GM12892 (cell line): ENCODE measurements at regions not wholly inside any gene's neighbourhood (a gene's known extent, or its start where the extent isn't known, plus 50 kb on each side); places are given as distances from the start of the nearest gene placed in this dataset.

Experiments used
- DNase-seq: peaks from one replicate; pipeline ENCODE4 v3.0.0; 2011; ENCODE audit not compliant: insufficient read length
- FAIRE-seq: peaks from 2 replicates; lab custom pipeline; 2011; peaks lifted over from hg19 to GRCh38; lab: Jason Lieb, UNC
- POLR2A ChIP-seq: IDR thresholded peaks from 2 replicates; pipeline ENCODE4 v1.6.1; 2011; ENCODE audit warnings: low read depth, low read length, control low read depth
- POLR2AphosphoS5 ChIP-seq: IDR thresholded peaks from 2 replicates; pipeline ENCODE4 v1.6.1; 2011; ENCODE audit warnings: low read depth, low read length, control low read depth
- TAF1 ChIP-seq: IDR thresholded peaks from 2 replicates; pipeline ENCODE4 v1.6.1; 2011; ENCODE audit warnings: low read depth, mild to moderate bottlenecking, control low read depth, low read length, borderline replicate concordance

DNA sequence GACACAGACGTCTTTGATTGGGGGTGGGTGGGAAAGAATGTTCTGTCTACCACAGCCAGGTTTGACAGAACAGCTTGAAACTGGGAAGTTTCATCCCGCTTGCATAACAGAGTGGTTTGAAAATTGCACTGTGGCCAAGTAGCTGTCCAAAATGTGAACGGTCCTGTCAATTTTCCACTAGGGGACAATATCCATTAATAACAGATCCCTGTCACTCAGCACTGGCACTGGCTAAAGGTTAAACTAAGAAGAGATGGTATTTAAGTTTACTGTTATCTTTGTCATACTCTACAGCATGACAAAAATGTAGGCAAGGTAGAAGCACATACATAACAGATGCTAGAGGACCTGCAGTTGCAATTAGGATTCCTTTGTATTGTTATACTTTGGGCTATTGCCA, 55.6 kb upstream of the ACMSD start:
- DNase-seq (no peak), FAIRE-seq (peak; percentile 24)

DNA sequence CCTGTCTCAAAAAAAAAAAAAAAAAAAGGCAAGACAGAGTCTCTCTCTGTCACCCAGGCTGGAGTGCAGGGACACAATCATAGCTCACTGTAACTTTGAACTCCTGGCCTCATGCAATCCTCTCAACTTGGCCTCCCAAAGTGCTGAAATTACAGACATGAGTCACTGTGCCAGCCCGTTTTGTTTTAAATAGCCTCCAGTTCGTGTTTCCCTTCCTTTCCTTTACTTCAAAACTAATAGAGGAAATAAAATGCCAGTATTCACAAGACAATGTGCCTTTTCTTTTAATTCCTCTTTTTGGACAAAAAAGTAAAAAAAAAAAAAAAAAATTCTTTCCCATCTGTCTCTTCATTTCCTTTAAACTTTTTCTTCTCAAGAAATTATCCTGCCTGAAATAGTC, 54.5 kb upstream of the ACMSD start:
- FAIRE-seq (no peak), DNase-seq (no peak)
- TF ChIP-seq POLR2A: no peak
- no peak for TF ChIP-seq TAF1
- TF ChIP-seq POLR2AphosphoS5: no peak

More for the DNA sequence above, 55.6 kb upstream of the ACMSD start:
- TF ChIP-seq POLR2AphosphoS5 (no peak), TAF1 (no peak), POLR2A (no peak)

GRCh38 chr2:134785659-134786430, 52.6 kb upstream of the ACMSD start:
- FAIRE-seq: no peak
- DNase-seq: no peak
- TF ChIP-seq POLR2AphosphoS5 (no peak), TAF1 (no peak), POLR2A (no peak)

- DNase-seq (no peak), FAIRE-seq (no peak)
- TF ChIP-seq POLR2A: no peak
- no peak for TF ChIP-seq TAF1
- no peak for TF ChIP-seq POLR2AphosphoS5
These were observed 50.0 kb upstream of the ACMSD start for GRCh38 chr2:134788417-134788816.
